ENCODE measurements at regions not wholly inside any gene's neighbourhood (a gene's known extent, or its start where the extent isn't known, plus 50 kb on each side); places are given as distances from the start of the nearest gene placed in this dataset.

DNA sequence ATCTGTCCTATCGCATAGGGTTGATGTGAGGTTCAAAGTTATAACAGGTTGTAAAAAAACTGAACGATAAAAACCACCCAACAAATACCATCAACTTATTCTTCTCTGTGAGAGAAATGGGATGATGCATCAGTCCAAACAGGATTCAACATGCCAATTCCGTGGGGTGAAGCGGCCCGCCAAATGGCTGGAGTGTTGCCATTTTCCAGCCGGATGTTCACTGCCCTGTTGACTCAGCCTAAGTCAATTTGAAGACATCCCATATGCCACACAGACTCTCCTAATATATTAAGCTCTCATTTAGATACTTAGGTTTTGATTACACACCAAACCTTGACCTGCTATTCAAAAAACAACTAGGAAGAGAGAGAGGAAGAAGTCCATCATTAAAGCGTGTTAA, 311.1 kb downstream of the VPS13C start:
- TF ChIP-seq POLR2AphosphoS5 (IDR thresholded peaks at IDR 0.05; ENCODE audit: insufficient read depth, low read depth, low read length) (no peak), FOS (IDR thresholded peaks at IDR 0.05; ENCODE audit: borderline replicate concordance, insufficient read depth, low read length) (no peak), EZH2 (IDR thresholded peaks at IDR 0.05; ENCODE audit: borderline replicate concordance, low read depth, low read length, severe bottlenecking) (no peak), POLR2A (IDR thresholded peaks at IDR 0.05; ENCODE audit: low read depth, low read length) (no peak)
- TF ChIP-seq, protein P1, sequence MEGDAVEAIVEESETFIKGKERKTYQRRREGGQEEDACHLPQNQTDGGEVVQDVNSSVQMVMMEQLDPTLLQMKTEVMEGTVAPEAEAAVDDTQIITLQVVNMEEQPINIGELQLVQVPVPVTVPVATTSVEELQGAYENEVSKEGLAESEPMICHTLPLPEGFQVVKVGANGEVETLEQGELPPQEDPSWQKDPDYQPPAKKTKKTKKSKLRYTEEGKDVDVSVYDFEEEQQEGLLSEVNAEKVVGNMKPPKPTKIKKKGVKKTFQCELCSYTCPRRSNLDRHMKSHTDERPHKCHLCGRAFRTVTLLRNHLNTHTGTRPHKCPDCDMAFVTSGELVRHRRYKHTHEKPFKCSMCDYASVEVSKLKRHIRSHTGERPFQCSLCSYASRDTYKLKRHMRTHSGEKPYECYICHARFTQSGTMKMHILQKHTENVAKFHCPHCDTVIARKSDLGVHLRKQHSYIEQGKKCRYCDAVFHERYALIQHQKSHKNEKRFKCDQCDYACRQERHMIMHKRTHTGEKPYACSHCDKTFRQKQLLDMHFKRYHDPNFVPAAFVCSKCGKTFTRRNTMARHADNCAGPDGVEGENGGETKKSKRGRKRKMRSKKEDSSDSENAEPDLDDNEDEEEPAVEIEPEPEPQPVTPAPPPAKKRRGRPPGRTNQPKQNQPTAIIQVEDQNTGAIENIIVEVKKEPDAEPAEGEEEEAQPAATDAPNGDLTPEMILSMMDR (IDR thresholded peaks at IDR 0.05; ENCODE audit: extremely low read depth in 1 of 2, insufficient read depth in 1 of 2, low read depth in 1 of 2, low read length in 2 of 2), result no peak
